ENCODE measurements at regions not wholly inside any gene's neighbourhood (a gene's known extent, or its start where the extent isn't known, plus 50 kb on each side); places are given as distances from the start of the nearest gene placed in this dataset.

- H3K27me3 Mint-ChIP-seq (ENCODE audit: low read depth): peaks cover 20% of the 10 kb centered on the region
- POLR2A ChIA-PET: no interaction called here
- peaks cover 6% of the 10 kb centered on the region for H3K9me3 Mint-ChIP-seq
- H3K36me3 Mint-ChIP-seq: no peaks in the 10 kb centered on the region
- DNase-seq (ENCODE audit: low spot score): peak; percentile 81
- CTCF ChIA-PET: interaction anchor here (0.6 to 1.3 kb wide), 8 partner anchors 24 to 219 kb away, joined by 3 to 5 read pairs (median 4); no protein-coding TSS in a partner anchor
- TF ChIP-seq IRF2 (CRISPR knock-in tag; IDR thresholded peaks at IDR 0.05; ENCODE audit: borderline replicate concordance, low read depth) (no peak), HMGXB4 (CRISPR knock-in tag; IDR thresholded peaks at IDR 0.05) (no peak), CTCF (IDR thresholded peaks at IDR 0.05) (peak; percentile 75), TEAD1 (CRISPR knock-in tag; IDR thresholded peaks at IDR 0.05) (peak; percentile 81; the same call in 1 of the 2 replicates), E2F5 (CRISPR knock-in tag; IDR thresholded peaks at IDR 0.05) (0 out of 2 replicates have a peak, but pooled peaks have one; percentile 38), ETV6 (CRISPR knock-in tag; IDR thresholded peaks at IDR 0.05) (peak; percentile 71; the same call in 1 of the 2 replicates), MAX (CRISPR knock-in tag; IDR thresholded peaks at IDR 0.05) (peak; percentile 97), KAT7 (CRISPR knock-in tag; IDR thresholded peaks at IDR 0.05; ENCODE audit: borderline replicate concordance) (no peak), MYBL2 (CRISPR knock-in tag; IDR thresholded peaks at IDR 0.05) (no peak), ZNF121 (CRISPR knock-in tag; IDR thresholded peaks at IDR 0.05) (no peak)
- TF ChIP-seq, protein P1, sequence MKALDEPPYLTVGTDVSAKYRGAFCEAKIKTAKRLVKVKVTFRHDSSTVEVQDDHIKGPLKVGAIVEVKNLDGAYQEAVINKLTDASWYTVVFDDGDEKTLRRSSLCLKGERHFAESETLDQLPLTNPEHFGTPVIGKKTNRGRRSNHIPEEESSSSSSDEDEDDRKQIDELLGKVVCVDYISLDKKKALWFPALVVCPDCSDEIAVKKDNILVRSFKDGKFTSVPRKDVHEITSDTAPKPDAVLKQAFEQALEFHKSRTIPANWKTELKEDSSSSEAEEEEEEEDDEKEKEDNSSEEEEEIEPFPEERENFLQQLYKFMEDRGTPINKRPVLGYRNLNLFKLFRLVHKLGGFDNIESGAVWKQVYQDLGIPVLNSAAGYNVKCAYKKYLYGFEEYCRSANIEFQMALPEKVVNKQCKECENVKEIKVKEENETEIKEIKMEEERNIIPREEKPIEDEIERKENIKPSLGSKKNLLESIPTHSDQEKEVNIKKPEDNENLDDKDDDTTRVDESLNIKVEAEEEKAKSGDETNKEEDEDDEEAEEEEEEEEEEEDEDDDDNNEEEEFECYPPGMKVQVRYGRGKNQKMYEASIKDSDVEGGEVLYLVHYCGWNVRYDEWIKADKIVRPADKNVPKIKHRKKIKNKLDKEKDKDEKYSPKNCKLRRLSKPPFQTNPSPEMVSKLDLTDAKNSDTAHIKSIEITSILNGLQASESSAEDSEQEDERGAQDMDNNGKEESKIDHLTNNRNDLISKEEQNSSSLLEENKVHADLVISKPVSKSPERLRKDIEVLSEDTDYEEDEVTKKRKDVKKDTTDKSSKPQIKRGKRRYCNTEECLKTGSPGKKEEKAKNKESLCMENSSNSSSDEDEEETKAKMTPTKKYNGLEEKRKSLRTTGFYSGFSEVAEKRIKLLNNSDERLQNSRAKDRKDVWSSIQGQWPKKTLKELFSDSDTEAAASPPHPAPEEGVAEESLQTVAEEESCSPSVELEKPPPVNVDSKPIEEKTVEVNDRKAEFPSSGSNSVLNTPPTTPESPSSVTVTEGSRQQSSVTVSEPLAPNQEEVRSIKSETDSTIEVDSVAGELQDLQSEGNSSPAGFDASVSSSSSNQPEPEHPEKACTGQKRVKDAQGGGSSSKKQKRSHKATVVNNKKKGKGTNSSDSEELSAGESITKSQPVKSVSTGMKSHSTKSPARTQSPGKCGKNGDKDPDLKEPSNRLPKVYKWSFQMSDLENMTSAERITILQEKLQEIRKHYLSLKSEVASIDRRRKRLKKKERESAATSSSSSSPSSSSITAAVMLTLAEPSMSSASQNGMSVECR (CRISPR knock-in tag; IDR thresholded peaks at IDR 0.05; ENCODE audit: borderline replicate concordance): 0 out of 2 replicates have a peak, but pooled peaks have one; percentile 45
- TF ChIP-seq, protein P2, sequence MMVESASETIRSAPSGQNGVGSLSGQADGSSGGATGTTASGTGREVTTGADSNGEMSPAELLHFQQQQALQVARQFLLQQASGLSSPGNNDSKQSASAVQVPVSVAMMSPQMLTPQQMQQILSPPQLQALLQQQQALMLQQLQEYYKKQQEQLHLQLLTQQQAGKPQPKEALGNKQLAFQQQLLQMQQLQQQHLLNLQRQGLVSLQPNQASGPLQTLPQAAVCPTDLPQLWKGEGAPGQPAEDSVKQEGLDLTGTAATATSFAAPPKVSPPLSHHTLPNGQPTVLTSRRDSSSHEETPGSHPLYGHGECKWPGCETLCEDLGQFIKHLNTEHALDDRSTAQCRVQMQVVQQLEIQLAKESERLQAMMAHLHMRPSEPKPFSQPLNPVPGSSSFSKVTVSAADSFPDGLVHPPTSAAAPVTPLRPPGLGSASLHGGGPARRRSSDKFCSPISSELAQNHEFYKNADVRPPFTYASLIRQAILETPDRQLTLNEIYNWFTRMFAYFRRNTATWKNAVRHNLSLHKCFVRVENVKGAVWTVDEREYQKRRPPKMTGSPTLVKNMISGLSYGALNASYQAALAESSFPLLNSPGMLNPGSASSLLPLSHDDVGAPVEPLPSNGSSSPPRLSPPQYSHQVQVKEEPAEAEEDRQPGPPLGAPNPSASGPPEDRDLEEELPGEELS (CRISPR knock-in tag; IDR thresholded peaks at IDR 0.05): 0 out of 2 replicates have a peak, but pooled peaks have one; percentile 36
- no peak overlapping the region for H3K4me3 Mint-ChIP-seq
- H3K27ac Mint-ChIP-seq: no peak overlapping the region
- ATAC-seq: peak; percentile 94
- H3K4me1 Mint-ChIP-seq: peaks cover 14% of the 10 kb centered on the region
These were observed 228.1 kb upstream of the PFKP start for GRCh38 chr10:2839081-2839725.

GRCh38 chr10:2837674-2838073 lies 229.7 kb upstream of the PFKP start:
- H3K4me3 Mint-ChIP-seq: no peak overlapping the region
- H3K36me3 Mint-ChIP-seq: no peaks in the 10 kb centered on the region
- peaks cover 14% of the 10 kb centered on the region for H3K4me1 Mint-ChIP-seq
- ATAC-seq (no peak), DNase-seq (ENCODE audit: low spot score) (no peak)
- CTCF ChIA-PET: interaction anchor here (1.0 to 1.1 kb wide), 2 partner anchors 33 to 88 kb away, joined by 3 to 5 read pairs; no protein-coding TSS in a partner anchor
- peaks cover 22% of the 10 kb centered on the region for H3K27me3 Mint-ChIP-seq (ENCODE audit: low read depth)
- H3K27ac Mint-ChIP-seq: no peak overlapping the region
- POLR2A ChIA-PET: no interaction called here
- TF ChIP-seq ZNF671 (CRISPR knock-in tag; IDR thresholded peaks at IDR 0.05) (no peak), ZNF232 (CRISPR knock-in tag; IDR thresholded peaks at IDR 0.05) (no peak)
- peaks cover 6% of the 10 kb centered on the region for H3K9me3 Mint-ChIP-seq
